ENCODE measurements at regions not wholly inside any gene's neighbourhood (a gene's known extent, or its start where the extent isn't known, plus 50 kb on each side); places are given as distances from the start of the nearest gene placed in this dataset.

DNA sequence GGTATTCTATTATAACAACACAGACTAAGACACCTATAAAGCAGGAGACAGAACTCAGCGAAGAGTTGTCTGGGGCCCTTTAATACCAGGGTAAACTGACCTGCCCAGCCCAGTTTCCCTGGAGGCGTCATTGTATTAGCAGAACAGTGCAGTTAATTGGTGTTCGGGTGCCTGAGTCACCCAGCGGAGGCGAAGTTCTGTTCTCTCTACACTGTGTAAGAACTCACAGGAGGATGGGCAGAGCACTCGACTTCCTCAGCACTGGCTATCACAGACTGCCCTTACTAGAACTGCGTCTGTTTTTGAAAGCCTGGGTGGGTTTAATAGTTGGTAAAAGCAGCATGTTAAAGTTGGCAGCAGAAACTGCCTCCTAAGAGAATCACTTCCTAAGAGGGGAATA is 106.5 kb upstream of the ATP8B1 start:
- TF ChIP-seq POLR2A (IDR thresholded peaks at IDR 0.05) (no peak), EP300 (IDR thresholded peaks at IDR 0.05) (no peak)
- TF ChIP-seq, protein P1, sequence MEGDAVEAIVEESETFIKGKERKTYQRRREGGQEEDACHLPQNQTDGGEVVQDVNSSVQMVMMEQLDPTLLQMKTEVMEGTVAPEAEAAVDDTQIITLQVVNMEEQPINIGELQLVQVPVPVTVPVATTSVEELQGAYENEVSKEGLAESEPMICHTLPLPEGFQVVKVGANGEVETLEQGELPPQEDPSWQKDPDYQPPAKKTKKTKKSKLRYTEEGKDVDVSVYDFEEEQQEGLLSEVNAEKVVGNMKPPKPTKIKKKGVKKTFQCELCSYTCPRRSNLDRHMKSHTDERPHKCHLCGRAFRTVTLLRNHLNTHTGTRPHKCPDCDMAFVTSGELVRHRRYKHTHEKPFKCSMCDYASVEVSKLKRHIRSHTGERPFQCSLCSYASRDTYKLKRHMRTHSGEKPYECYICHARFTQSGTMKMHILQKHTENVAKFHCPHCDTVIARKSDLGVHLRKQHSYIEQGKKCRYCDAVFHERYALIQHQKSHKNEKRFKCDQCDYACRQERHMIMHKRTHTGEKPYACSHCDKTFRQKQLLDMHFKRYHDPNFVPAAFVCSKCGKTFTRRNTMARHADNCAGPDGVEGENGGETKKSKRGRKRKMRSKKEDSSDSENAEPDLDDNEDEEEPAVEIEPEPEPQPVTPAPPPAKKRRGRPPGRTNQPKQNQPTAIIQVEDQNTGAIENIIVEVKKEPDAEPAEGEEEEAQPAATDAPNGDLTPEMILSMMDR (IDR thresholded peaks at IDR 0.05) = no peak
